ENCODE measurements at regions not wholly inside any gene's neighbourhood (a gene's known extent, or its start where the extent isn't known, plus 50 kb on each side); places are given as distances from the start of the nearest gene placed in this dataset.

DNA sequence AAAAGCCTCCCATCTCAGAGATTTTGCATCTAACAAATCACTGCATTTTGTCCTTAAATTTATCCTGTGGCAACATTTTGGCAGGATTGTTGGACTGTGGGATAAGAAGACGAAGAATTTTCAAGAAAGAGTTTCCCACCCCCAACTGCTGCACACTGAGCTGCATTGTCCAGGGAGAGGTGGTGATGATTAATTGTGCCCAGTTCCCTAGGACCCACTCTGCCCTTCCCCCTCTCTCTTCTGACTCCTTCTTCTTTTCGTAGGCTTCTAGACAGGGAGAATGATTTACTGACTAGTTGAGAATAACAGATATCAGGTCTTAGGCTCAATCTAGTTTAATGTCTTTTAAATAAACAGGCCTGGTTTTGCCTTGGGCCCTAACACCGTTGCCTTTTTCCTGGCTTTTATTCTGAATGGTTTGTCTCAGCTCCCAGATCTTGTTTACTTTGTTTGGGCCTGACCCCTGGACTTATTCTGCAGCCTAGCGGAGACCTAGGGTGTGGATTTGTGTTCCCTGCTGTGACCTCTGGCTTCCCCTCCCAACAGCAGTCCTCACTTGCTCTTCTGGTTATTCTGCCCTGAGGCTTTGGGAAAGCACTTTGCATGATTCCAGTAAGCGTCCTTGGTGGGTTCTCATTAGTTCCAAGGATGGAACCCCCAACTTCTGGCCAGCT lies 233.3 kb downstream of the INSIG2 start:
- no peak for DNase-seq (ENCODE audit: low spot score)

DNA sequence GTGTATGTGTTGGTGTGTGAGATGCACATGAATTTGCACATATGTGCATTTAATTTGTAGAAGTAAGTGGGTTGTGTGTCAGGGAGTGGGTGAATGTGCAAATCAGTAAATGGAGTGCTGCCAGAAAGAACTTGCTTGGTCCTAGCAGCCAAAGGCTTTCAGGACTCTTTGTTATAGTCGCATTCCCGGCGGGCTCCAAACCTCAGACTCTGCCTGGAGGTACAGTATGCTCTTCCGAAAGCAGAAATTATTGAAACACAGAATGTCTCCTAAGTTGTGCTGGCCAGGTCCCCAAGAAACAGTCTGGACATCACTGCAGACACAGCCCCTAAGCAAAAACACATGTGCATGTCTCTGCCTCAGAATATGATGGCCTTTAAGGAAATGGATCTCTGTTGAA lies 232.4 kb downstream of the INSIG2 start:
- no peak for DNase-seq (ENCODE audit: low spot score)

DNA sequence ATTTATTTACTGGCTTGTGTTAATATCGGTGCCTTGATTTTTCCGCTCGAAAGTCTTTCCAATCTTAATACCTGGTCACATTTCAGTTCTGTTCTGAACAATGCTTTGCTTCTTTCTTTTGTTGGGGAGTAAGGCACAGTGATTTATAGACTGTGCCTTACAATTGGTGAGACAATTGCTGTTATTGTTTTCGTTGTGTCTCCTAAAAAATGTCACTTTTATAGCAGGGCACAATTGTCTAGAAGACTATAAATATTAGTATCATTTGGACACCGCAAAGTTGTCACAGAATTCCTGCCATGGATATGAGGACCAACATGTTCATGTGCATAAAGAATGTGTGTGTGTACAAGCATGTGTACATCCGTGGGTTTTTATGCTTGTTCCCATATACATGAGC lies 231.9 kb downstream of the INSIG2 start:
- DNase-seq (ENCODE audit: low spot score): no peak

DNA sequence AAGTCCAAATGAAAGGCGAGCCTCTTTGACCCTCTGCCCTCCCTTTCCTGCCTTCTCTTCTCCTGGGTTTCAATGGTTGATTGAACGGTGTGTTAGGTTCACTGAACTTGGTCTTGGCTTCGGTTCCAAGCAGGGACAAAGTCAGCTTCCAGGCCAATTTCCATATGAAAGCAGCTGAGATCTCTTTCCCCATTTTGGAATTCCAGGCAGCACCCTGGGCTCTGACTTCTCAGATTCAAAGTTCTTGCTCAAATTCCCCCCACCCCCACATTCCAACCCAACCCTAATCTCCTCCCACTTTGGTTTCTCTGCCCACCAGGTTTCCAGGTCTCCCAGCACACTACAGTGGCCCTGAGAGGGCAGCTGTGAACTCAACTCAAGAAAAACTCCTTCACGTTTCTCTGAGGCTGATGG lies 231.0 kb downstream of the INSIG2 start:
- DNase-seq (ENCODE audit: low spot score): no peak

DNA sequence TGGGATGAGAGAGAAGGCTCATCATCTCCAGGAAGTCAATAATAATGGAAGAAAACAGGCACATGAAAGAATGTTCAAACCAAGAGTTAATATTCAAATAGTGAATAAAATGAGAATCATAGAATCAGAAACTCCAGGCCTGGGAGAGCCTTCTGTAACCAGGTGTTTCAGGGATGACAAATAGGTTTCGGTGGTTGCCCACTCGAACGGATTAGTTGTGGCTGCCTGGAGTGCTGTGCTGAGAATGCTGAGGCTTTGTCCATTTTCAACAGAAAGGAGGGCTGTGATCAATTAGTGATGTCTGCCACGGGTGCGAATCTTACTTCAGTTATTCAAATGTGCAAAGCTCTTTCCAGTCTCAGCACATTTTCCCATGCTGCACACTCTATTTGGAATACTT lies 227.3 kb downstream of the INSIG2 start:
- no peak for DNase-seq (ENCODE audit: low spot score)

DNA sequence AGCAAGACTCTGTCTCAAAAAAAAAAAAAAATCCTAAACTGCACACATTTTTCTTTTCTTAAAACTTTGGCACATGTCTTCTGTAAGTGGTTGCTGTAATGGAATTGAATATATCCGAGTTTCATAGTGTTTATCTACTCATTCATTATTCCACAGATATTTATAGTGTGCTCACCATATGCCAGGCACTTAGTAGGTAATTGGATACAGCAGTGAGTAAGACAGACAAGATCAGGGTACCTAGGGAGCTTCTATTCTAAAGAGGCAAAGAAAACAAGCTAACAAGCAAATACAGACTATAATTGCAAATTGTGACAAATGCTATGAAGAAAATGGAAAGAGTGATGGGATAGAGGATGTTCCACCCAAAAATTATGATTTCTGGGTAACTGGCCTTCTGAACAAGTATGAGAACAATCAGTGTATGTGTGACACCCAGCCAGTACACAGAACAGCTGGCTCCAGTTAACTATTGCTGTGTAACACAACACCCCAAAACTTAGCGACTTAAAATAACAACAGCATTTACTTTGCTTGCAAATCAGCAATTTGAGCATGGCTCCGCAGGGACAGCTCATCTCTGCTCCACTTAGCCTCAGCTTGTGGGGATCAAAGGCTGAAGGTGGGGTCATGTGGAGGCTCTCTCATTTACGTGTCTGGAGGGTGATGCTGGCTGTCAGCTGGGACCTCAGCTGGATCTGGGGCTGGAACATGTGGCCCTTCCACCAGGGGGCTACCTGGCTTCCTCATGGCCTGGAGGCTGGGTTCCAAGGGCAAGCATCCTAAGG lies 224.9 kb downstream of the INSIG2 start:
- DNase-seq (ENCODE audit: low spot score): no peak

DNA sequence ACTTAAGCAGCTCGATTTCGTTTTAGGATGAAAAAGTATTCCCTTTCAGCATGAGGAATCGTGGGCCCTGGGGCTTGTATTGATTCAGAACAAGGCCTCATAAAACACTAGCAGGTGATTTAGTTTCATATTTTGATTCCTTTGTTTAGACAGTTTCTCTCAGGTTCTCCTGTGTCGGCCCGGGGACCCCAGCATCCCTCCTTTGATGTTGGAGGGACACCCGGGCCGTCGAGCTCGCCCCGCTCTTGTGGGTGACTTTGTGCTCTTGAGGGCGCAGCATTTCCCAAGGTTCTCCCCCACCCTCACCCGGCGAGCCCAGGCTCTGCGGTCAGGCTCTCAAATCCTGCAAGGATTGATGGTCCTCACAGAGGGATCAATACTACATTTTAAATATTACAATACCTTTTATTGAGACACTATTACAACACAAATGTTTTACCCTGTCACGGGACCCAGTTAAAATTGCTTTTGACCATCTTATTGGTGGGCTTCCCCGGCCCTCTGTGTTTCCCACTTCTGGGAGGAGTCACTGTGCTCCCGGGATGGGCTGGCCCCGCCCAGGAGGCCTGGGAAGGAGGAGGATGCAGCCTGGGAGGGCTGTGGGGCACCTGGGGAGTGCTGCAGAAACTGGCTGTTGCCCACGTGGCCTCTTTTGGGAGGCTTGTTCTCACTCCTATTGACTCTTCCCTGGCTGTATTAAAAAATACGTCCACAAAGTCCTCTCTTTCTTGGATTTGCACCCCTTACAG lies 222.6 kb downstream of the INSIG2 start:
- no peak for DNase-seq (ENCODE audit: low spot score)

DNA sequence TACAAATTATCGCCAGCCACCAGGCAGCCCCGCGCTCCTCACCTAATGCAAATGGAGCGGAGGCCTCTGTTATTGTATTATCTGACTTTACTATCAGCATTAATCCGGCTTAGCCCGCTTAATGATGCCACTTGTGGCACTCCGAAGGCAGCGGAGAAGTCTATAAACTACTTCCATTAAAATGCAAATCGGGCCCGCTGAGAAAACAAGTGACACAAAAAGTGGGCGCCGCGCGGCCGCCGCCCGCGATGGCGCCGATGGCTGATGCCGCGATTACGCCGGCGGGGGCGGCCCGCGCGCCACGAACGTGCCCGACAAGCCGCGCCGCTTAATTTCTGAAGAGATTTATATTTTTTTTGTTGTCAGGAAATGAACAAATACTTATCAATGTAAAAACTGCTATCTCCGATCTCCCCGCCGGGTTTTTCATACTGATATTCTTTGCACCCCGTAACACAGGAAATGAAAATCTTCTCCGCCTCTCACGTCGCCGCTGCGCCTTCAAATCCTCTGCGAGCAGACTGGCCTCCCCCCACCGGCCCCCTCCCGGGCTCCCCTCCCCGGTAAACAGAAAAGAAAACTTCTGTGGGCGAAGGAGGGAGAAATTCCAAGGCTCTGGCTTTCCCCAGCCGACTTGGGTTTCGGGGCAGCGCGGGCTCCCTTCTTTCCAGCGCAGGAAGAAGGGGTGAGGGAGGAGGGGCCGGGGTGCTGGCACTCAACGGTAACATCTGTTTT lies 221.8 kb downstream of the INSIG2 start:
- DNase-seq (ENCODE audit: low spot score): no peak

DNA sequence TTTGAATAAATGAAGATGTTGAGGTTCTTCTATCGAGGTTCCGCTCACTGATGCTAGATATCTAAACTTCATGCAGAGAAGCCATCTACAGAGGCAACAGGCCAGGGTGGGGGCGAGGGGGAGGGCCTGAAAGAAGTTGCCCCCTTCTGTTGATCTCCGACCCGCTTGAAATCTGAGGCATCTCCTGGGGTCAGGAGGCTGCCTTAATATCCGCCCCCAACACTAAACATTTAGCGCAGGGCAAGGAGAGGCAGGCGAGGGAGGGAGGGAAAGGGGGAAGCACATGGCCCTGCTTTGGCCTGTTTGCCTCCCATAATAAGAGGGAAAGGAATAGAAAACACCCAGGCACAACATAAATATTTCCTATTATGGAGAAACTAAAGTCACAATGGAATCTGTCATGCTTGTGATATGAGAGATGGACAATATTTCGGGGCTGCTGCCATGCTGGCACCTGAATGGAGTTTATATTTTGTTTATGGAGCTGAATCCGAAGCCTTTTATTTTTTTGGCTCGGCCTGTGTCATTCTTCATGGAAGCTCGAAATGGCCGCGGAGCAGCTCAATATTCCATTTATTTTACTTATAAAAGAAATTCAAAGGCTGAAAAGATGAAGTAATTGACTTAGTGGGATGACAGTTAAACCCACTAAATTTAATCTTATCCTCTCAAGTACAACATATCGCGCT lies 221.1 kb downstream of the INSIG2 start:
- DNase-seq (ENCODE audit: low spot score): no peak

DNA sequence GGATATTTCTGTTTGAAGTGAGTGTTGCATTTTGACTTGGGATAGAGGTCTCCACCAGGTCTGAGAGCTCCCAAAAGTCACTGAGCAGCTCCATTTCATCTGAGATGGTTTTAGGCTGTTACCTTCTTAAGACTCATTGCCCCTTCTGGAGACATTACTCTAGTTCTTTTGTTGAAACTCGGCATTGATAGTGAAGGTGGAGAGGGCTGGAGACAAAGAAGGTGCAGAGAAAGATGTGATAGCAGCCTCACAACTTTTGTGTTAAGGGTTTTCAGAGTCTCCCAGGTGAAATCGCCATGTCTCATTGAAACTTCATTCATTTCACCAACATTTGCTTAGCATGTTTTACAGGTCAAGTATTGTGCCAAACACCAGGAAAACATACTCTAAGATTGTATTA lies 219.6 kb downstream of the INSIG2 start:
- no peak for DNase-seq (ENCODE audit: low spot score)

DNA sequence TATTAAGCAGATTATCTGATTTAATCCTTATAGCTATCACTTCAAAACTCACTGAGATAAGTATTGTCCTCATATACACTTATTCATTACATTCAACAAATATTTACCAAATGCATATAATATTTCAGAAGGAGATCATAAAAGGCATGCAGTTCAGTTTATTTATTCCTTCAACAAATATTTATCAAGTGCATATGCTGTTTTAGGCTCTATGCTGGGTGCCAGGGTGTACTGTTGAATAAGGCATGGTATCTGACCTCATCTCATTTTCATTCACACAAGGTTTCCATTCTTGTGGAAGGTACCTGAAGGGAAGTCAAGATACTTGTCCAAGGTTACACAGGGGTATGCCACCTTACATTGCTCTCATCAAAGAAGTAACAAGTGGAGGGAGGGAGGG lies 213.0 kb downstream of the INSIG2 start:
- no peak for DNase-seq (ENCODE audit: low spot score)

DNA sequence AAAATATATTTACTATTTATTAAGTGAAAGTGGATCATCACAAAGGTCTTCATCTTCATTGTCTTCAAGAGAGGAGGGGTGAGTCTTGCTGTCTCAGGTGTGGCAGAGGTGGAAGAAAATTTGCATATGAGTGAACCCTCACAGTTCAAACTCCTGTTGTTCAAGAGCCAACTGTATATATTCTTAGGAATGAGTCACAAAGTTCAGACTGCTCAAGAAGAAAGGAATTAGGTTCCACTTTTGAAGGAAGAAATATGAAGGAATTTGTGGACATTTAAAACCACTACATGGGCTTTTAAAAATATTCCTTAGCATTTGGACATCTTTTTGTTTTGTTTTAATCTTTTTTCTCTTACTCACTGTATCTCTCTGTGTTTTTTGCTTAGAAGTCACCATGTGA lies 212.6 kb downstream of the INSIG2 start:
- DNase-seq (ENCODE audit: low spot score): no peak

DNA sequence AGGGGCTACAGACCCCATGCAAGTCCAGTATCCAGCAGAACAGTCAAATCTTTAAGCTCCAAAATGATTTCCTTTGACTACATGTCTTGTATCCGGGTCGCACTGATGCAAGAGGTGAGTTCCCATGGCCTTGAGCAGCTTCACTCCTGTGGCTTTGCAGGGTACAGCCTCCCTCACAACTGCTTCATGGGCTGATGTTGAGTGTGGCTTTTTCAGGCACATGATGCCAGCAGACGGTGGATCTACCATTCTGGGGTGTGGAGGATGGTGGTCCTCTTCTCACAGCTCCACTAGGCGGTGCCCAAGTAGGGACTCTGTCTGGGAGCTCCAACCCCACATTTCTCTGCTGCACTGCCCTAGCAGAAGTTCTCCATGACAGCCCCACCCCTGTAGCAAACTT lies 208.4 kb downstream of the INSIG2 start:
- DNase-seq (ENCODE audit: low spot score): no peak

DNA sequence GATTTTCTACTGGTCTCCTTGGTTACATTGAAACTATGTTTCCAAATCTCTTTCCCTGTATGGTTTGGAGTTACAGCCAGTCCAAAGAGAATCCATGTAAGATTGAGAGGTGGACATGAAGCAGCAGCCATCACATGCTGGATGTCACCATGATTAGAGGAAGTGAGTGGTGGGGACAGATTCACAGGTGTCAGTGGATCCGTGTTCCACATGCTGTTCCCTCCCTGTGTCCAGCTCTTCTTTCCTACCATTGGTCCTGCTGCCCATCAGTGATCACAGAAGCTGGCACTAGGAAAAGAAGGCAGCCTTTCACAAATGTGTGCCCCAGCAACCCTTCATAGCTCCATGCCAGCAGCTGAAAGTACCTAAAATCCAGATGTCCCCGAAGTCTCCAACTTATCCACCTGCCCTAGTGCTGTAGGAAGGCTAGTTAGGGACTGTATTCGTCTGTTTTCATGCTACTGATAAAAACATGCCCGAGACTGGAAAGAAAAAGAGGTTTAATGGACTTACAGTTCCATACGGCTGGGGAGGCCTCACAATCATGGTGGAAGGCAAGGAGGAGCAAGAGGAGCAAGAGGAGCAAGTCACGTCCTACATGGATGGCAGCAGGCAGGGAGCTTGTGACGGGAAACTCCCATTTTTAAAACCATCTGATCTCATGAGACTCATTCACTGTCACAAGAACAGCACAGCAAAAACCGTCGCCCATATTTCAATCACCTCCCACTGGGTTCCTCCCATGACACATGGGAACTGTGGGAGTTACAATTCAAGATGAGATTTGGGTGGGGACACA lies 207.5 kb downstream of the INSIG2 start:
- no peak for DNase-seq (ENCODE audit: low spot score)

DNA sequence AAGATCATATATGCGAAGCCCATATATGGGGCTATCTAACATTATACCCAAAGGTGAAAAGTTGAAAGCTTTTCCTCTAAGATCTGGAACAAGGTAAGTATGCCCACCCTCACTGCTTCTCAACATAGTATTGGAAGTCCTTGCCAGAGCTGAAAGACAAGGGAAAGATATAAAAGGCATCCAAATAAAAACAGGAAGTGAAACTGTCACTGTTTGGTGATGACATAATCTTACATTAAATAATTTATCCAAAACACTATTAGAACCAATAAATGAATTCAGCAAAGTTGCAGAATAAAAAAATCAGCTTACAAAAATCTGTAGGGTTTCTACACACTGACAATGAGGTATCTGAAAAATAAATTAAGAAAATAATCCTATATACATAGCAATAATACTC lies 205.8 kb downstream of the INSIG2 start:
- DNase-seq (ENCODE audit: low spot score): no peak

DNA sequence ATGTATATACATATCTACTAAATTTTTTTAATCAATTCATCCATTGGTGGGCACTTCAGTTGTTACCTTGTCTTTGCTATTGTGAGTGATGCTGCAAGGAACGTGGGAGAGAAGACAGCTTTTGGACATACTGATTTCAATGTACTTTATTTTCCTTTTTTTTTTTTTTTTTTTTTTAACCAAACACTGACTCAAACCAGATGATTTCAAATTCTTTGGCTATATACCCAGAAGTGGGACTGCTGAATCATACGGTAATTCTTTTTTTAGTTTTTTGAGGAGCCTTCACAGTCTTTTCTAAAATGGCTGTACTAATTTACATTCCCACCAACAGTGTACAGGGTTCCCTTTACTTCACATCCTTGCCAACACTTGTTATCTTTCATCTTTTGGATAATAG lies 204.7 kb downstream of the INSIG2 start:
- DNase-seq (ENCODE audit: low spot score): no peak

DNA sequence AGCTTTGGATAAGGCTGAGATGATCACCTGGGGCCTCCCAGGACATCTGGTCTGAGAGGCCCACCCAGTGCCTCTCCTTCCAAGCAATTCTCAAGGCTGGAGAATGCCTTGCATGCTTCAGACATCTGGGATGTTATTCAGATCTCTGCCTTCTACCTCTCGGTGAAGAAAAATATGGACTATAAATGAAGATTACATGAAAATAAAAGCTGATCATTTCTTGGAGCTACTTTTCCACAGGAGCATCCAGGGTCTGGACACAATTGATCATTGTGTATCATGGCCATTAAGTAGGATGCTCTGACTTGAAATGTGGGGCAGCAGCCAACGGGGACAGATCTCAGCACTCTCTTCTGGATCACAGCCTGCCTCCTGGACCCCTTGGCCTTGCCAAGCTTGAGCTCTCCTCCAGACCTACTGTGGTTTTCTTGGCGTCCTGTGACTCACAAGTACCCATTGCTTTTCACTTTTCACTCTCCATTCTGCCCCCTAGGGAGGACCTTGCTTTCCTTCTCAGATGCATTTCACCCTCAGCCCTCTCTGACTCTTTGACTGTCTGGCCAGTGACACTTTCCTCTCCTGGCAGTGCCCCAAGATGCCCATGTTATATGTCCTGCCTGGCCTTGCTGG lies 203.1 kb downstream of the INSIG2 start:
- DNase-seq (ENCODE audit: low spot score): no peak

DNA sequence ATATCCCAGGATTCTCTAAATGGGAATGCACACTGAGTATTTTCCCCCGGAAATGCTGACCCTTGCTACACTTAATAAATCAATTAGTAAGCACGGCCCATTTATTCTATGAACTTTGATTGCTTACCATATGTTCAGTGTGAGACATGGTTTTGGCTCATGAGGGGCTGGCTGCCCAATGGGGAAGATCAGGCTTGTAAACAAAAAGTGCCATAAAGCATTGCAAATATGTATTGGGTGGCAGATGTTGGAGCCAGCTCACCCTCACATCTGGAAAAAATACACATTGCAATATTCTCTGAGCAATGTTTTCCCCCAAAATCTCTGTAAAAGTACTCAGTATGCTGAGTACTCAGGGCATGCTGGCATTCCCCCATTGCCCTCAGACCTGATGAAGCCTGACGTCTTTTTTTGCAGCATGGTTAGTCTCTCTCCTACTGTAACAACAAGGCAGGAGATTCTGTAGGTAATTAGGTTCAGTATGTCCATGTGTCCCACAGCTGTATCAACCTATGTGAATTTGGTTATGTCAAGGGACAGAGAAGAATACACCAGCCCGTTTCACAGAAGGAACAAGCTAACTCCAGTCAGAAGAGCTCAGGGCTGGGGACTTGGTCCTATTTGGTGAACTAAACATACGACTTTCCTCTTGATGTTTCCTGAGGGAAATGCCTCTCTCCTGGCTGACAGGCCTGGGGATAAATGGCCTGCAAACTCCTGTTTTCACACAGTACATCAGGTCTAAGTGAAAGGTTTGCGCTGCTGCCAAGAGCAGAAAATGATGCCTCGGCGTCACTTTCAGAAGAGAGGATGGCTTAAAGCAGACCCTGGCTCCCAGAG lies 202.4 kb downstream of the INSIG2 start:
- no peak for DNase-seq (ENCODE audit: low spot score)

DNA sequence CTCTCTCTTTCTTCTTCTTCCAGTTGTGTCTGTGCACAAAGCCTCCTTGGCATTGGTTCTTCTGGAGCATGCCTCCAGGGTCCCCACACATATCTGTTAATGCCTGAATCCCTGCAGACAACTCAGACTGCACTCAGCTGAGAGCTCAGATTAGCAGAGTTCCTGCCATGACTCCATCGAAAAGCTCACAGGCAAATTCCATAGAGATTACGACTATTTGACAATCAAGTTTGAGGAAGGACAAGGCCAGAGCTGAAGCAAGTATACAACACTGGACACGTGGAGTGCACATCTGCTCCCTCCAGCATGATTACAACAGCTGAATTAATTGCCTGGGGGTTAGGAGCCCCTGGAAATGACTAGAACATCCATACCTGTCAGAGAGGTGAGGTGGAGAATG lies 190.7 kb downstream of the INSIG2 start:
- no peak for DNase-seq (ENCODE audit: low spot score)

DNA sequence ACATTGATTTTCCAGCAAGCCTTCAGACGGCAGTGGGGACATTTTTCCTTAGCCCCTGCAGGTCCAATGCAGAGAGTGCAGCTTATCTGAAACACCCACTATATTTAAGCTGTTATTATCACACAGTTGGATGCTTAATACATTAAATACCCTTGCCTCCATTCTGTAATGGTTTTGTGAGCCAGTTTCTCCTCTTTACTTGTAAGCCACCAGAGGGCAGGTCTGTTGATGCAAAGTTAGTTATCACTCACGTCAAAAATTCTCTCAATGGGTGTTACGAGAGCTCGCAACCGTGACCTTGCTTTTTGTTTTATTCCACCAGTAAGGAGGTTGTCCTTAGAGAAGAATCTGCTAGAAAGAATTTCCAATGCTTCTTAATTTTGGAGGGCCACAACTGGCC lies 189.8 kb downstream of the INSIG2 start:
- DNase-seq (ENCODE audit: low spot score): no peak

Data from LoVo (cell line).